ENCODE measurements at regions not wholly inside any gene's neighbourhood (a gene's known extent, or its start where the extent isn't known, plus 50 kb on each side); places are given as distances from the start of the nearest gene placed in this dataset.
"Not testable (repeated sequence)": the region's sequence is repeated elsewhere in the genome, so short reads cannot be mapped to it uniquely, and the experiment has no call there.

GRCh38 chr7:120079022-120079421, 194.0 kb upstream of the KCND2 start:
- H3K27me3 ChIP-seq = no peaks in the 10 kb centered on the region
- no peak for DNase-seq
- H3K27ac ChIP-seq = no peak overlapping the region
- no peaks in the 10 kb centered on the region for H3K9me3 ChIP-seq
- TF ChIP-seq POLR2A (IDR thresholded peaks at IDR 0.05) (no peak), CTCF (IDR thresholded peaks at IDR 0.05) (no peak)
- no peak overlapping the region for H3K4me3 ChIP-seq
- H3K36me3 ChIP-seq = no peaks in the 10 kb centered on the region
- intact Hi-C loops (cut with DNase I; ENCODE audit: low total_unique reads) = no loop called here
- H3K4me1 ChIP-seq = no peaks in the 10 kb centered on the region

- TF ChIP-seq POLR2A (IDR thresholded peaks at IDR 0.05) (no peak), CTCF (IDR thresholded peaks at IDR 0.05) (no peak)
- Histone ChIP-seq H3K36me3 (no peaks in the 10 kb centered on the region), H3K27me3 (no peaks in the 10 kb centered on the region), H3K27ac (no peak overlapping the region), H3K4me1 (no peaks in the 10 kb centered on the region), H3K4me3 (no peak overlapping the region), H3K9me3 (no peaks in the 10 kb centered on the region)
- no peak for DNase-seq
- intact Hi-C loops (cut with DNase I; ENCODE audit: low total_unique reads) = no loop called here
Measured at GRCh38 chr7:120079704-120080103, 193.3 kb upstream of the KCND2 start.

- H3K27me3 ChIP-seq; DNase-seq; H3K36me3 ChIP-seq; H3K27ac ChIP-seq; H3K4me3 ChIP-seq; H3K4me1 ChIP-seq; H3K9me3 ChIP-seq; intact Hi-C loops (cut with DNase I; ENCODE audit: low total_unique reads): not testable (repeated sequence)
Measured at GRCh38 chr7:120086468-120086867, 186.5 kb upstream of the KCND2 start.

GRCh38 chr7:120089968-120090367, 183.0 kb upstream of the KCND2 start:
- Histone ChIP-seq H3K9me3 (no peaks in the 10 kb centered on the region), H3K27ac (no peak overlapping the region), H3K4me3 (no peak overlapping the region), H3K36me3 (no peaks in the 10 kb centered on the region), H3K27me3 (no peaks in the 10 kb centered on the region), H3K4me1 (no peaks in the 10 kb centered on the region)
- no peak for DNase-seq
- intact Hi-C loops (cut with DNase I; ENCODE audit: low total_unique reads) = no loop called here
- no peak for TF ChIP-seq CTCF (IDR thresholded peaks at IDR 0.05)
- no peak for TF ChIP-seq POLR2A (IDR thresholded peaks at IDR 0.05)

- Histone ChIP-seq H3K4me1 (no peaks in the 10 kb centered on the region), H3K9me3 (no peaks in the 10 kb centered on the region), H3K27me3 (no peaks in the 10 kb centered on the region), H3K4me3 (no peak overlapping the region), H3K27ac (no peak overlapping the region), H3K36me3 (no peaks in the 10 kb centered on the region)
- no peak for DNase-seq
- TF ChIP-seq POLR2A (IDR thresholded peaks at IDR 0.05) (no peak), CTCF (IDR thresholded peaks at IDR 0.05) (no peak)
- intact Hi-C loops (cut with DNase I; ENCODE audit: low total_unique reads) = no loop called here
Measured at GRCh38 chr7:120091807-120092206, 181.2 kb upstream of the KCND2 start.

- Histone ChIP-seq H3K4me1 (no peaks in the 10 kb centered on the region), H3K27ac (no peak overlapping the region), H3K9me3 (no peaks in the 10 kb centered on the region), H3K27me3 (no peaks in the 10 kb centered on the region), H3K36me3 (no peaks in the 10 kb centered on the region), H3K4me3 (no peak overlapping the region)
- DNase-seq = peak in 1 of 2 donors; percentile 18
- intact Hi-C loops (cut with DNase I; ENCODE audit: low total_unique reads) = no loop called here
- TF ChIP-seq POLR2A (IDR thresholded peaks at IDR 0.05) (no peak), CTCF (IDR thresholded peaks at IDR 0.05) (no peak)
Measured at GRCh38 chr7:120097020-120097419, 176.0 kb upstream of the KCND2 start.
